GM18867 (cell line): ENCODE measurements at regions not wholly inside any gene's neighbourhood (a gene's known extent, or its start where the extent isn't known, plus 50 kb on each side); places are given as distances from the start of the nearest gene placed in this dataset.
"Not testable (repeated sequence)": the region's sequence is repeated elsewhere in the genome, so short reads cannot be mapped to it uniquely, and the experiment has no call there.

ENCODE experiments used
- ATAC-seq: cut with Tn5 transposase; IDR thresholded peaks from one replicate; pipeline ENCODE4 v1.9.1; 2021; ENCODE audit warnings: mild to moderate bottlenecking, moderate library complexity; ENCODE audit not compliant: unreplicated experiment

GRCh38 chr17:70278844-70279462 is 109.6 kb downstream of the KCNJ2 start:
- no peak for ATAC-seq

- ATAC-seq, result no peak
Measured at GRCh38 chr17:70286391-70286790, 117.1 kb downstream of the KCNJ2 start.

GRCh38 chr17:70288540-70289290 is 119.4 kb downstream of the KCNJ2 start:
- no peak for ATAC-seq

- no peak for ATAC-seq
Measured at GRCh38 chr17:70290770-70291169, 121.4 kb downstream of the KCNJ2 start.

- no peak for ATAC-seq
Measured at GRCh38 chr17:70292366-70292765, 123.0 kb downstream of the KCNJ2 start.

- ATAC-seq, result not testable (repeated sequence)
Measured at GRCh38 chr17:70293564-70294310, 124.4 kb downstream of the KCNJ2 start.

- no peak for ATAC-seq
Measured at GRCh38 chr17:70295329-70295728, 126.0 kb downstream of the KCNJ2 start.

- no peak for ATAC-seq
Measured at GRCh38 chr17:70295731-70296130, 126.4 kb downstream of the KCNJ2 start.

GRCh38 chr17:70296456-70296855 is 127.1 kb downstream of the KCNJ2 start:
- ATAC-seq, result no peak

- ATAC-seq, result no peak
Measured at GRCh38 chr17:70297397-70297796, 128.1 kb downstream of the KCNJ2 start.

GRCh38 chr17:70298929-70299531 is 129.7 kb downstream of the KCNJ2 start:
- ATAC-seq, result peak; percentile 55

- ATAC-seq, result no peak
Measured at GRCh38 chr17:70307430-70308225, 138.3 kb downstream of the KCNJ2 start.

- ATAC-seq, result no peak
Measured at GRCh38 chr17:70308618-70309017, 139.3 kb downstream of the KCNJ2 start.

GRCh38 chr17:70310221-70310672 is 140.9 kb downstream of the KCNJ2 start:
- no peak for ATAC-seq

- ATAC-seq, result peak; percentile 43
Measured at GRCh38 chr17:70313086-70313852, 143.9 kb downstream of the KCNJ2 start.

- no peak for ATAC-seq
Measured at GRCh38 chr17:70314096-70314495, 144.8 kb downstream of the KCNJ2 start.

GRCh38 chr17:70314506-70314905 is 145.2 kb downstream of the KCNJ2 start:
- no peak for ATAC-seq

GRCh38 chr17:70317421-70317820 is 148.1 kb downstream of the KCNJ2 start:
- no peak for ATAC-seq

- ATAC-seq, result no peak
Measured at GRCh38 chr17:70318051-70318450, 148.7 kb downstream of the KCNJ2 start.

GRCh38 chr17:70319516-70319915 is 150.2 kb downstream of the KCNJ2 start:
- ATAC-seq, result no peak
